ENCODE measurements at regions not wholly inside any gene's neighbourhood (a gene's known extent, or its start where the extent isn't known, plus 50 kb on each side); places are given as distances from the start of the nearest gene placed in this dataset.

DNA sequence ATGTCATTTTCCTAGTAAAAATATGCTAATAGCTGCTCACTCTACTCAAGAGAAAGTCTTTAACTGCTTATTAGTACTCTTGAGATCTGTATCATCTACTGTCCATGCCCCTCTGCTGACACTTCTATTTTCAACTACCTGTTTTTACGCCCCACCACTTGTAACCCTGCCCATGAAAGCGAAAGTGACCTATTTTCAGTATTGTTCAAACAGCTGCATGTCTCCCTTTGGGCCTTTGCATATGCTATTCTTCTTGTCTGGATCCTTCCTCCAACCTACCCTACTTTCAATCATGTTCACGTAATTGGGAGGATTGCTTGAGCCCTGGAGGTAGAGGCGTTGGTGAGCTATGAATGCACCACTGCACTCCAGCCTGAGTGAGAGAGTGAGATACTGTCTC lies 1481.3 kb downstream of the GATA3 start:
- H3K9me3 ChIP-seq: no peaks in the 10 kb centered on the region
- no peak for DNase-seq
- H3K27me3 ChIP-seq: no peaks in the 10 kb centered on the region
- no peaks in the 10 kb centered on the region for H3K4me1 ChIP-seq
- no peaks in the 10 kb centered on the region for H3K36me3 ChIP-seq
- no peak for TF ChIP-seq POLR2A (IDR thresholded peaks at IDR 0.05)
- TF ChIP-seq, protein P1, sequence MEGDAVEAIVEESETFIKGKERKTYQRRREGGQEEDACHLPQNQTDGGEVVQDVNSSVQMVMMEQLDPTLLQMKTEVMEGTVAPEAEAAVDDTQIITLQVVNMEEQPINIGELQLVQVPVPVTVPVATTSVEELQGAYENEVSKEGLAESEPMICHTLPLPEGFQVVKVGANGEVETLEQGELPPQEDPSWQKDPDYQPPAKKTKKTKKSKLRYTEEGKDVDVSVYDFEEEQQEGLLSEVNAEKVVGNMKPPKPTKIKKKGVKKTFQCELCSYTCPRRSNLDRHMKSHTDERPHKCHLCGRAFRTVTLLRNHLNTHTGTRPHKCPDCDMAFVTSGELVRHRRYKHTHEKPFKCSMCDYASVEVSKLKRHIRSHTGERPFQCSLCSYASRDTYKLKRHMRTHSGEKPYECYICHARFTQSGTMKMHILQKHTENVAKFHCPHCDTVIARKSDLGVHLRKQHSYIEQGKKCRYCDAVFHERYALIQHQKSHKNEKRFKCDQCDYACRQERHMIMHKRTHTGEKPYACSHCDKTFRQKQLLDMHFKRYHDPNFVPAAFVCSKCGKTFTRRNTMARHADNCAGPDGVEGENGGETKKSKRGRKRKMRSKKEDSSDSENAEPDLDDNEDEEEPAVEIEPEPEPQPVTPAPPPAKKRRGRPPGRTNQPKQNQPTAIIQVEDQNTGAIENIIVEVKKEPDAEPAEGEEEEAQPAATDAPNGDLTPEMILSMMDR (IDR thresholded peaks at IDR 0.05): no peak
- no peak overlapping the region for H3K27ac ChIP-seq
- H3K4me3 ChIP-seq: no peak overlapping the region

DNA sequence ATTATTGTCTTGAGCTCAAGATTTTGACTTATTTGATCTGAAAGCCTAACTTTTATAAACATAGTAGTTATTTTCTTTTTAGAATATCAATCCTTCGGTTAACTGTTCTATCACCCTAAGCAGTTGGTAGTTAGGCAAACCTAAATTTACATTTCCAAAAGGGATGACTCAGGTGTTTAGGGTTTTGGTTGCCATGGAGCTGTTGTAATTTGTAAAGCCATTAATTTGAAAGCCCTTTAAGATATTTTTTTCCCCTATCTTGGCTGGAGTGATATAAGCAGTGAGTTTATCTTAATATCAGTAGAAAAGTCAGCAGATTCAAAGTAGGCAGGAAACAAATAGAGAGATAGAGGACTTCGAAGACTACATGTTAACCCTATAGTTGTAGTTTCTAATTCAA lies 1472.6 kb upstream of the CELF2 start:
- Histone ChIP-seq H3K27me3 (no peaks in the 10 kb centered on the region), H3K4me1 (no peaks in the 10 kb centered on the region), H3K27ac (peak overlapping the region in 1 of 4 donors; percentile 8), H3K4me3 (no peak overlapping the region), H3K9me3 (no peaks in the 10 kb centered on the region), H3K36me3 (no peaks in the 10 kb centered on the region)
- DNase-seq: no peak
- no peak for TF ChIP-seq POLR2A (IDR thresholded peaks at IDR 0.05)

DNA sequence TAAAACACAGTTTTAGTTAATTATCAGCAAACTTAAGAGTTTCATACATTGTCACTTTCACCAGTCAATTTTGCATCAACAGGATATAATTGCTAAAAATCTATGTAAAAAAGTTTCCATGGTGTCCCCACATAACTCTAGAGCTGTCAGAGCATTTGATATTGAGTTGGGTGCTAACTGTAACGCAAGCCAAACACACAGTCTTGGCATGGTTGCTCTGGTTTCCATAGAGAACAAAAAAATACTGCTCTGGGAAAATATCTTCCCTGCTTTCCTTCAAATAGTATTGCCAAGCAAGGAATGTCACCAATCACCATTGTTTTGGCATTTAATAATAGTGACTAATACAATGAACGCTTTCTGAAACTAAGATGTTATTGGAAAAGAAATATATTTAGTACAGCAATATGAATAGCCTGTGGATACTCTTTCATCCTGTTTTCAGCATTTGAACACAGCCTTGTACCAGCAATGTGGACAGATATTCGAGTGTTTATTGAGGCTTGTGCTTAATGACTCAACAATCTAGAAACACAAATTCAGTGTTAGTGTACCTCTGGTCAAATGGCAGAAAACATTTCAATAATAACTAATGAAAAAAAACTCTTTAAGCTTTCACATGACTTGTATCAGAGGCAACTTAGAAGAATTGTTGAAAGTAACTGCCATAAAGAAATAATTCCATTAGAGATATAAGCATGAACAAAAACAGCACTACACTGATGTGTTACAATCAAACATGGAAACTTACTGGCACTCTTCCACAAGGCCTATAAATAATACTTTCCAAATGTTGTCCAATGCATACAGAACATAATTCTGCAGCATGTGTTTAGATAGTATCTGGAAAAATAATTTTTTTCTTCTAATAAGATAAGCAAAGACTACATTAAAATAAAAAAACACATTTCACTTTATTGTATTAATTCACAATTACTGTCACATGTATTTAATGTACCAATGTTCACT lies 1469.5 kb upstream of the CELF2 start:
- peaks cover 0 to 4% (median 0%) of the 10 kb centered on the region in 4 donors for H3K9me3 ChIP-seq
- no peak overlapping the region for H3K4me3 ChIP-seq
- no peaks in the 10 kb centered on the region for H3K36me3 ChIP-seq
- peak overlapping the region in 1 of 4 donors; percentile 14 for H3K27ac ChIP-seq
- no peak for TF ChIP-seq POLR2A (IDR thresholded peaks at IDR 0.05)
- no peaks in the 10 kb centered on the region for H3K4me1 ChIP-seq
- no peaks in the 10 kb centered on the region for H3K27me3 ChIP-seq
- no peak for DNase-seq

DNA sequence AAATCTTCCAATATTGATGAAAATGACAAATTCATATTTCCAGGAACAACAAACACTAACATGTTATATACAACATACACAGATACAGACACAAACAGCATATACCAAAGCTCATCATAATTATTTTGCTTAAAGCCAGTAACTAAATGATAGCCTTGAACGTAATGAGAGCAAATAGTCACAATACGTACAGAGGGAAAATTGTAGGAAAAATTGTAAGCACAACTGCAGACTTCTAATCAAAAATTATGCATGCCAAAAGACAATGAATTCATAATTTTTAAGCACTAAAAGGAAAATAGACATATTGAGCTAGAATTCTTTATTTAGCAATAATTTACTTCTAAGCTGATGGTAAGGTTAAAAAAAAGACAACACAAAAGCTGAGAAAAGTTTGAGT lies 1466.9 kb upstream of the CELF2 start:
- DNase-seq: no peak
- H3K27ac ChIP-seq: no peak overlapping the region
- H3K27me3 ChIP-seq: no peaks in the 10 kb centered on the region
- no peak overlapping the region for H3K4me3 ChIP-seq
- no peaks in the 10 kb centered on the region for H3K36me3 ChIP-seq
- TF ChIP-seq, protein P1 (IDR thresholded peaks at IDR 0.05): no peak
- TF ChIP-seq POLR2A (IDR thresholded peaks at IDR 0.05): no peak
- peaks cover 0 to 4% (median 0%) of the 10 kb centered on the region in 4 donors for H3K9me3 ChIP-seq
- H3K4me1 ChIP-seq: no peaks in the 10 kb centered on the region

DNA sequence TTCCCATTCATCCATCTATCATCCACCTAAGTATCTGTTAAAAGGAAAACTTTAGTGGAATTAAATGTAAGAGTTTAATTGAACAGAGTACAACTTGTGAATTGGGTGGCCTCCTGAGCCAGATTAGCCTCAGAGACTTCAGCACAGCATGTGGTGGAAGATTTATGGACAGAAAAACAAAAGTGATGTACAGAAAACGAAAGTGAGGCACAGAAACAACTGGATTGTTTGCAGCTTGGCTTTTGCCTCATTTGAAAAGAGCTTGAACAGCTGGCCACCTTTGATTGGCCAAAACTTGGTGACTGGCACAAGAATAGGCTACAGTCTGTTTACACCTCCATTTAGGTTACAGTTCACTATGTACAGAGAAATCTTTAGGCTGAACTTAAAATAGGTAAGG lies 1463.4 kb upstream of the CELF2 start:
- no peak overlapping the region for H3K27ac ChIP-seq
- H3K4me3 ChIP-seq: no peak overlapping the region
- H3K27me3 ChIP-seq: no peaks in the 10 kb centered on the region
- no peak for DNase-seq
- no peaks in the 10 kb centered on the region for H3K4me1 ChIP-seq
- H3K9me3 ChIP-seq: peaks cover 0 to 4% (median 0%) of the 10 kb centered on the region in 4 donors
- TF ChIP-seq, protein P1 (IDR thresholded peaks at IDR 0.05): no peak
- TF ChIP-seq POLR2A (IDR thresholded peaks at IDR 0.05): no peak
- H3K36me3 ChIP-seq: no peaks in the 10 kb centered on the region

DNA sequence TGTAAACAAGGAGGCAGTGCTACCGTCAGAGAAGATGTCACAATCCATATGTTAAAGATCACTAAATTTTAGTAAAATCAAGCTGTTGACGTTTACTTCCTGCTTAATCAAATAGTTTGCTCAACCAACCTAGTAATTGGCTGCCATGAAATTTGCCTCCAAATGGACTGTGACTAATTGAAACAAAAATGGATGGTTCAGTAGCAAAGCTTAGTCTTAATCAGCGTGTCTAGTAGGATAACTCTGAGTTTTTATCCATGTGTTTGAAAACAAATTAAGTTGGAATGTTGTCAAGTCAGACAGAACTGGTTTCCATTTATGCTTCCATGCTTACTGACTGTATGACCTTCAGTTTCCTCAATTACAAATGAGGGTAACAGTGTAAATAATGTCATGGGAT lies 1456.7 kb upstream of the CELF2 start:
- Histone ChIP-seq H3K4me3 (no peak overlapping the region), H3K4me1 (no peaks in the 10 kb centered on the region), H3K9me3 (no peaks in the 10 kb centered on the region), H3K36me3 (no peaks in the 10 kb centered on the region), H3K27ac (no peak overlapping the region), H3K27me3 (no peaks in the 10 kb centered on the region)
- DNase-seq: no peak
- TF ChIP-seq, protein P1 (IDR thresholded peaks at IDR 0.05): no peak
